GM18519 (cell line): ENCODE measurements at regions not wholly inside any gene's neighbourhood (a gene's known extent, or its start where the extent isn't known, plus 50 kb on each side); places are given as distances from the start of the nearest gene placed in this dataset.
"Not testable (repeated sequence)": the region's sequence is repeated elsewhere in the genome, so short reads cannot be mapped to it uniquely, and the experiment has no call there.

Experiments
- ATAC-seq: cut with Tn5 transposase; IDR thresholded peaks from one replicate; pipeline ENCODE4 v1.9.1; 2021; ENCODE audit warnings: mild to moderate bottlenecking, moderate library complexity; ENCODE audit not compliant: unreplicated experiment, low FRiP score

DNA sequence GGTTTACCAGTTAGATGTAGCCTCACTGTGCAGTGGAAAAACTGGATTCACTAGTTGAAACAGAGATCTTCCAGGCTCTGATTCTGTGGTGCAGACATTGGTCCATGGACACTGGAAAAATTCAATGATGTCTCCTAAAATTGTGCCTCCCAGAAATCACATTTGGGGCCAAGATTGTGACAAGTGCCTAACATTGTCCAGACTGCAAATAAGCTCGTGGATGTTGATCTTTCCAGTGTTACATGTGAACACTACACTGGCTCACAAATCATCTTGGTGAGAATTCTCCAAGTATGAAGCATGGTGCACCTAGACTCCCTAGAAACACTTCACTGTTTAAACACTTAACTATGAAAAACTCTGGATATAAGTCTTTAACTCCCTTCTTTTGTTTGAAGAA, 140.4 kb downstream of the HAO1 start:
- no peak for ATAC-seq

DNA sequence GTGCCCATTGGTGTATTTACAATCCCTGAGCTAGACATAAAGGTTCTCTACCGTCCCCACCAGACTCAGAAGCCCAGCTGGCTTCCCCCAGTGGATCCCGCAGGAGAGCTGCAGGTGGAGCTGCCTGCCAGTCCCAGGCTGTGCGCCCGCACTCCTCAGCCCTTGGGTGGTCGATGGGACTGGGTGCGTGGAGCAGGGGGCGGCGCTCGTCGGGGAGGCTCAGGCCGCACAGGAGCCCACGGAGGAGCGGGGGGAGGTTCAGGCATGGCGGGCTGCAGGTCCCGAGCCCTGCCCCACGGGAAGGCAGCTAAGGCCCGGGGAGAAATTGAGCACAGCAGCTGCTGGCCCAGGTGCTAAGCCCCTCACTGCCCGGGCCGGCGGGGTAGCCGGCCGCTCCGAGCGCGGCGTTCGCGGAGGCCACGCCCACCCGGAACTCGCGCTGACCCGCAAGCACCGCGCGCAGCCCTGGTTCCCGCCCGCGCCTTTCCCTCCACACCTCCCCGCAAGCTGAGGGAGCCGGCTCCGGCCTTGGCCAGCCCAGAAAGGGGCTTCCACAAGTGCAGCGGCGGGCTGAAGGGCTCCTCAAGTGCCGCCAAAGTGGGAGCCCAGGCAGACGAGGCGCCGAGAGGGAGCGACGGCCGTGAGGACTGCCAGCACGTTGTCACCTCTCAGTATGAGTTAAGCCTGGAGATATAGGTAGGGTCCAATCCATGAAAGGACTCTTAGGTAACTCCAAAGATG, 136.7 kb downstream of the HAO1 start:
- not testable (repeated sequence) for ATAC-seq

DNA sequence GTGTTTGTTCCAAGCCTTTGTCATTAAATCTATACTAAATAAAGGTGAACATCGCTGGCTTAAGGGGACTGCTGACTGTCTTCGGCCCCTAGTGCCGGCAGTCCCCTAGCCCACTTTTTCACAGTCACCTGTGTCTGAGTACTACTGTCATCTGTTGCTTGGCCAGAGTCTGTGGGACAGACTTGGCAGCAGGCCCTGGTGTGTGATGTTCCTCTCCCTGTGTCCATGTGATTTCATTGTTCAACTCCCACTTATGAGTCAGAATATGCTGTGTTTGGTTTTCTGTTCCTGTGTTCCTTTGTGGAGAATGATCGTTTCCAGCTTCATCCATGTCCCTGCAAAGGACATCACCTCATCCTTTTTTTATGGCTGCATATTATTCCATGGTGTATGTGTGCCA, 133.4 kb downstream of the HAO1 start:
- no peak for ATAC-seq

DNA sequence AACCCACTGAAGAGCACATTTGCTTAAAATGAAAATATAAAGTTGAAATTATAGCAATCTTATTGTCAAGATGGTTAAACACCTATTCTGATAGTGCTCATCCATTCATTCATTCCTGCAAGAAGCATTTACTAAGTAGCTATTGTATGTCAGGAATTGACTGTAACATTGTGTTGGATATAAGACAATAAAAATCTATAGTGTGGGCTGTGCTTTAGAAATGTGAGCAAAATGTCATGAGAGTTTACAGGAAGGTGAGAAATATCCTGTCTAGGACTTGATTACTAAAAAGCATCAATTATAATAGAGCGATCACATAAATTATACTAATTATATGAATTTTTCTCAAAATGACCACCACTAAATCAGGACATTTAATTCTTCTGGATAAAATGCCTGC, 123.0 kb downstream of the HAO1 start:
- ATAC-seq: no peak

DNA sequence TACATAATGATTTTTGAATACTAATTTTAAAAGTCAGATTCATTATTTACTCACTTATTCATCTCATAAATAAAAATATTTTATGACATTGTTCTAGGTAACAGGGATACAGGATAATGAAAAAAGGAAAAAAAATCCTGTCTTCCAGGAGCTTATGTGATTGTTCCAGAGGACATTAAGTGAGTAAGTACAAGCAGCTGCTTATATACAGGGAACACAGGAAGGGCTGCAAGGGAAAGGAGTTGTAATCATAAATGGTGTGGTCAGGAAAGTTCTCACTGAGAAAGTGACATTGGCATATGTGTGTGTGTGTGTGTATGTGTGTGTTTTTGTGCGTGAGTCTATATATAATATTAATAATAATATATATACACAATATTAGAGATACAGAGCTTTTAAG, 121.8 kb downstream of the HAO1 start:
- ATAC-seq: no peak

DNA sequence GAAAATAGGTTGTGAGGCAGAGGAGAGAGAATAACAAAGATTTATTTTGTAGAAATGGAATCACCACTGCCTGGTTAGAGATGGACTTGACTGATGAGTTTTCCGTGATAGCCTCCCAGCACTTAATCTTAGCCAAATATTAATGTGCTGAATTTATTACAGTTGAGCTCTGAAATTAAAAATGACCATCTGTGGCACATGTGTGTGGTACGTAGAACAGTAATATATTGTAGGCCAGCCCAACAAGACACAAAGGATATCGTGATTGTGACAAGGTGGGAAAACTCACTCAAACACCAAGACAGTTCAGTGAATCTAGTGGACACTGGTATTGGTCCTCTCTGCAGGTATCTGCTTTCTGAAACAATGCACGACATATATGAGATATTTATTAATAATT, 119.4 kb downstream of the HAO1 start:
- ATAC-seq: no peak

DNA sequence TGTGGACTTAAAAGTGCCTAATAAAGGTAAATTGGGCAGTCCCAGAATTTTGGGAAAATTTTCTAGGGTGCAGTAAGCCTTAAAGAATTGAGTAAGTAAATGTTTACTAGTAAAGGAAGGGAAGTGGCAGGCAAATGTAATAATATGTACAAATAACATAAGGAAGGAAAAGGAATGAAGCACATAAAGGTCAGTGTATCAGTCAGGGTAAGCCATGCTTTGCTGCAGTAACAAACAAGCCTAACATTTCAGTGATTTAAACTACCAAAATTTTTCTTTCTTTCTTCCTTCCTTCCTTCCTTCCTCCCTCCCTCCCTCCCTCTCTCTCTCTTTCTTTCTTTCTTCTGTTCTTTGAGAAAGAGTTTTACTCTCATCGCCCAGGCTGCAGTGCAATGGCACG, 117.5 kb downstream of the HAO1 start:
- ATAC-seq: no peak

DNA sequence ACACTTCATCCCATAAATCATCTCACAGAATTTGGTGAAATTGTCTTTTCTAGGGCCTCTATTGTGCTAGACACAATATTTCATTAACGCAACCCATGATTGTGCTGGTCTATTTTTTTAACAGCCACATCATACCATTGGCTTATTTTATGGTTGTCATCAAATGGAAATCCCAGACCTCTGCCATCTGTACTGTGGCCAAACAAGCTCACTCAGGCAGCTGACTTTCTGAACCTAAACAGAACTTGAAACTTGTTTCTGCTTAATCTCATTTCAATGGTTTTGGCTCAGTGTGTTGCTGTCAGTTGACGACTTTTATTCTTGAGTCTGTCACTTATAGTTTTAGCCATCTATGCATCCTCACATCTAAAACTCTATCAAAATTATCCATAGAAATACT, 111.8 kb downstream of the HAO1 start:
- no peak for ATAC-seq

DNA sequence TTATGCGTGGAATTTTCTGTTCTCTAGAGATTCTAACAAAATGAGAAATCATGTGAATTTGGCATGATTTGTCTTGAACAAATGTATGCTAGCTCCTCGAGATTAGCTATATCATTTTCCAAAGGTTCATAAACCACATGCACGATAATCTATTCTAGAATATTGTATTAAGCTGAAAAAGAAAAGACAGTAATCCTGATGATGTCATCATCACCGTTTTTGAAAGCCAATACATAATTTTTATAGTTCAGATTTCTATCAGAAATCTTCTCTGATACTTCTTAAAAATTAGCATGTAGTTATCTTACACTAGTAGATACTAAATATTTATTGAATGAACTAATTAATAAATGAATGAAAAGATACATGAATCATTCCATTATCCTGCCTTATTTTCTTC, 111.2 kb downstream of the HAO1 start:
- no peak for ATAC-seq

DNA sequence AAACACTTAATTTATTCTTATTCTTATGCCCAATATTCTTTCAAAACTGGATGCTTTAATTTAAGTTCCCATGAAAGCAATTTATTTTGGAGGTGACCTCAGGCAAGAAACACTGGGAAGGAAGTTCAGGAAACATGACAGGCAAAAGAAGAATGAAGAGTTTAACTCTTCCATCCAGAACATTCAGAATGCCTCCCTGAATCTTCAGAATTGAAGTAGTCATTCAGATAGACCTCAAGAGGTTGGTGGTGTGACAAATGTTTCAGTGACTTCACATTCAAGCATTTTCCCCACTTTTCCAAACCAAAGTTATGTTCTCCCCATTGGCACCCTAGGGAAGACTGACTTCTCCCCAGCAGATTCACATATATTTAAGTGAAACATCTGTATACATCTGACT, 110.5 kb downstream of the HAO1 start:
- no peak for ATAC-seq
